Mucosa of gallbladder (tissue), 1 donor: ENCODE measurements at regions not wholly inside any gene's neighbourhood (a gene's known extent, or its start where the extent isn't known, plus 50 kb on each side); places are given as distances from the start of the nearest gene placed in this dataset.
"Not testable (repeated sequence)": the region's sequence is repeated elsewhere in the genome, so short reads cannot be mapped to it uniquely, and the experiment has no call there.

ENCODE experiments used
- DNase-seq: peaks from one replicate; pipeline ENCODE4 v3.0.0-alpha.2; 2020; ENCODE audit warnings: low spot score
- donor health status: DM: no; HTN: no; CAD: no.

GRCh38 chr1:104933846-104934245, 1184.1 kb downstream of the AMY1C start:
- no peak for DNase-seq

GRCh38 chr1:104945406-104945805, 1195.7 kb downstream of the AMY1C start:
- DNase-seq = no peak

GRCh38 chr1:104946558-104947210, 1197.0 kb downstream of the AMY1C start:
- no peak for DNase-seq

GRCh38 chr1:104953555-104953954, 1203.9 kb downstream of the AMY1C start:
- DNase-seq = no peak

- no peak for DNase-seq
These were observed 1223.8 kb downstream of the AMY1C start for GRCh38 chr1:104973516-104973915.

- no peak for DNase-seq
These were observed 1230.0 kb downstream of the AMY1C start for GRCh38 chr1:104979651-104980050.

- no peak for DNase-seq
These were observed 1237.5 kb downstream of the AMY1C start for GRCh38 chr1:104987210-104987609.

GRCh38 chr1:104989012-104989411, 1239.3 kb downstream of the AMY1C start:
- no peak for DNase-seq

GRCh38 chr1:104991702-104992101, 1242.0 kb downstream of the AMY1C start:
- DNase-seq = no peak

- no peak for DNase-seq
These were observed 1251.1 kb downstream of the AMY1C start for GRCh38 chr1:105000793-105001192.

GRCh38 chr1:105004515-105004914, 1254.8 kb downstream of the AMY1C start:
- no peak for DNase-seq

GRCh38 chr1:105005594-105006195, 1256.0 kb downstream of the AMY1C start:
- no peak for DNase-seq

GRCh38 chr1:105017587-105017986, 1267.9 kb downstream of the AMY1C start:
- DNase-seq = no peak

GRCh38 chr1:105023719-105024118, 1274.0 kb downstream of the AMY1C start:
- no peak for DNase-seq

- DNase-seq = no peak
These were observed 1278.3 kb downstream of the AMY1C start for GRCh38 chr1:105027838-105028471.

GRCh38 chr1:105072446-105072845, 1322.7 kb downstream of the AMY1C start:
- no peak for DNase-seq

- no peak for DNase-seq
These were observed 1323.2 kb downstream of the AMY1C start for GRCh38 chr1:105072850-105073249.

GRCh38 chr1:105073660-105074059, 1324.0 kb downstream of the AMY1C start:
- no peak for DNase-seq

GRCh38 chr1:105083611-105084010, 1333.9 kb downstream of the AMY1C start:
- DNase-seq = no peak

- DNase-seq = no peak
These were observed 1337.8 kb downstream of the AMY1C start for GRCh38 chr1:105087506-105087905.

GRCh38 chr1:105088166-105088565, 1338.5 kb downstream of the AMY1C start:
- no peak for DNase-seq

- not testable (repeated sequence) for DNase-seq
These were observed 1344.2 kb downstream of the AMY1C start for GRCh38 chr1:105093893-105094292.

GRCh38 chr1:105100102-105100501, 1350.4 kb downstream of the AMY1C start:
- DNase-seq = no peak
